Heart left ventricle (tissue), 16 donors: ENCODE measurements at regions not wholly inside any gene's neighbourhood (a gene's known extent, or its start where the extent isn't known, plus 50 kb on each side); places are given as distances from the start of the nearest gene placed in this dataset.

Experiments used
- ATAC-seq, 4 donors: fragments of 200-7000 bp; cut with Tn5 transposase; one replicate each; pipeline ENCODE4 v1.9.1; 2020 to 2022; ENCODE audit warnings: moderate library complexity in 4 of 4, mild to moderate bottlenecking in 3 of 4, moderate number of reproducible peaks in 1 of 4
- DNase-seq, 5 donors: peaks; one replicate each; pipeline ENCODE4 v3.0.0-alpha.2; 2020
- H3K27ac ChIP-seq, 12 donors: fragments of 200-600 bp; sonication (generic) in 4 of 12; one replicate each; pipeline versions ENCODE4 v1.5.0 to v1.8.0; 2016 to 2022; ENCODE audit warnings: mild to moderate bottlenecking in 2 of 12
- H3K27me3 ChIP-seq, 9 donors: fragments of 200-600 bp; sonication (generic) in 2 of 9; one replicate each; pipeline versions ENCODE4 v1.5.1 to v1.8.0; 2016 to 2022; ENCODE audit warnings: mild to moderate bottlenecking in 3 of 9
- H3K36me3 ChIP-seq, 9 donors: fragments of 200-600 bp; sonication (generic) in 2 of 9; one replicate each; pipeline versions ENCODE4 v1.5.0 to v1.8.0; 2018 to 2022; ENCODE audit warnings: mild to moderate bottlenecking in 2 of 9
- H3K4me1 ChIP-seq, 12 donors: fragments of 200-600 bp; sonication (generic) in 4 of 12; one replicate each; pipeline versions ENCODE4 v1.5.0 to v1.8.0; 2016 to 2022; ENCODE audit warnings: mild to moderate bottlenecking in 3 of 12
- H3K4me3 ChIP-seq, 12 donors: fragments of 200-600 bp; sonication (generic) in 4 of 12; one replicate each; pipeline versions ENCODE4 v1.5.0 to v1.8.0; 2017 to 2022; ENCODE audit warnings: mild to moderate bottlenecking in 9 of 12, moderate library complexity in 4 of 12
- H3K9me3 ChIP-seq, 12 donors: fragments of 200-600 bp; sonication (generic) in 4 of 12; one replicate each; pipeline versions ENCODE4 v1.5.0 to v1.8.0; 2016 to 2022; ENCODE audit warnings: mild to moderate bottlenecking in 1 of 12
- POLR2A ChIP-seq, 2 donors: fragments of 450-650 bp; IDR thresholded peaks; one replicate each; pipeline ENCODE4 v1.6.1; 2017; ENCODE audit warnings: antibody characterized with exemption in 2 of 2, mild to moderate bottlenecking in 2 of 2, moderate library complexity in 2 of 2
- WGBS, 4 donors: extraction: QIAGEN DNeasy Blood & Tissue Kit in 2 of 4; methylation state at CpG; one replicate each; pipeline versions ENCODE4 v1.1.5 to v1.1.7; 2013 to 2018; 5-methylcytosine and 5-hydroxymethylcytosine counted together
- intact Hi-C, 10 donors: fragments of 100-400 bp; cut with DNase I; formaldehyde crosslinking; loops; one replicate each; pipeline versions ENCODE4 v1.11.1 to v1.14.2; 2022
- TF ChIP-seq, protein P1 (sequence below), 12 donors: fragments of 200-600 bp; sonication (generic) in 4 of 12; IDR thresholded peaks; one replicate each; pipeline versions ENCODE4 v1.5.0 to v1.8.0; 2018 to 2022; ENCODE audit warnings: antibody characterized with exemption in 12 of 12, mild to moderate bottlenecking in 5 of 12
- donor health status: ischemic (EF 13 %, LVEDD 7.1; RV severe dilation, severe dysfunction).
- donor health status: healthy with polysubstance abuse.
- donor health status: DM: no; HTN: yes; CAD: no.
- donor health status: DM: no; HTN: no; CAD: no.
- donor health status: ischemic (EF 25% LVEDD 6.9; RV normal size, moderate dysfunction).
- donor health status: ischemic (EF 25% LVEDD 5.7; RV mildly dilated, moderate dysfunction).
- donor health status: healthy.
- donor health status: DM: yes; HTN: yes; CAD: no.
- donor health status: ischemic (EF 35%, LVEDD 5.7; RV mildly dilated, moderate dysfunction).
- donor health status: nonischemic (EF 11% LVEDD 7.7; RV severe dilation, severe dysfunction).
- donor health status: DM: yes; HTN: yes; CAD: no.
- donor health status: PGD.
- donor health status: ischemic (EF 29% LVEDD 5.4; RV normal size, mild dysfunction).
- donor health status: nonischemic (EF 23%, LVEDD 6.1; RV moderate dilation, normal function).

- H3K9me3 ChIP-seq: peaks cover 0 to 10% (median 2%) of the 10 kb centered on the region in 12 donors
- H3K4me1 ChIP-seq: peaks cover 0 to 1% (median 0%) of the 10 kb centered on the region in 12 donors
- DNase-seq: no peak
- TF ChIP-seq POLR2A (IDR thresholded peaks at IDR 0.05): no peak
- TF ChIP-seq, protein P1, sequence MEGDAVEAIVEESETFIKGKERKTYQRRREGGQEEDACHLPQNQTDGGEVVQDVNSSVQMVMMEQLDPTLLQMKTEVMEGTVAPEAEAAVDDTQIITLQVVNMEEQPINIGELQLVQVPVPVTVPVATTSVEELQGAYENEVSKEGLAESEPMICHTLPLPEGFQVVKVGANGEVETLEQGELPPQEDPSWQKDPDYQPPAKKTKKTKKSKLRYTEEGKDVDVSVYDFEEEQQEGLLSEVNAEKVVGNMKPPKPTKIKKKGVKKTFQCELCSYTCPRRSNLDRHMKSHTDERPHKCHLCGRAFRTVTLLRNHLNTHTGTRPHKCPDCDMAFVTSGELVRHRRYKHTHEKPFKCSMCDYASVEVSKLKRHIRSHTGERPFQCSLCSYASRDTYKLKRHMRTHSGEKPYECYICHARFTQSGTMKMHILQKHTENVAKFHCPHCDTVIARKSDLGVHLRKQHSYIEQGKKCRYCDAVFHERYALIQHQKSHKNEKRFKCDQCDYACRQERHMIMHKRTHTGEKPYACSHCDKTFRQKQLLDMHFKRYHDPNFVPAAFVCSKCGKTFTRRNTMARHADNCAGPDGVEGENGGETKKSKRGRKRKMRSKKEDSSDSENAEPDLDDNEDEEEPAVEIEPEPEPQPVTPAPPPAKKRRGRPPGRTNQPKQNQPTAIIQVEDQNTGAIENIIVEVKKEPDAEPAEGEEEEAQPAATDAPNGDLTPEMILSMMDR (IDR thresholded peaks at IDR 0.05): no peak
- H3K27me3 ChIP-seq: no peaks in the 10 kb centered on the region
- WGBS, 4 donors: 80 to 89% (median 85%) methylated on average over 6 to 7 of the region's 7 CpGs
- H3K27ac ChIP-seq: no peak overlapping the region
- no peak overlapping the region for H3K4me3 ChIP-seq
- ATAC-seq: no peak
- no peaks in the 10 kb centered on the region for H3K36me3 ChIP-seq
- intact Hi-C loops: no loop called here
Observed at GRCh38 chr10:124886610-124887009, 55.3 kb upstream of the ZRANB1 start.

DNA sequence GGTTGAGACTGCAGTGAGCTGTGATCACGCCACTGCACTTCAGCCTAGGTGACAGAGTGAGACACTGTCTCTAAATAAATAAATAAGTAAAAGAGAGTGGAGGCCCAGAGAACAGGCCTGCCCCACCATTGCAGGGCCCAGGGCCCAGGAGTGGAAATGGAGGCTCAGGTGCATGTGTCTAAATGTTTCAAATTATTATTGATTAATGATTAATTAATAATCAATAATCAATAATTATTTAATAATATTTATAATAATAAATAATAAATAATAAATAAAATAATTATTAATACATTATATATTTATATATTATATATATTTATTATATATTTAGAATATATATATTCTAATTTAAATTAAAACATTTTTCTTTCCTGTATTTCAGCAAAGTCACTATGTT, 53.7 kb upstream of the ZRANB1 start:
- DNase-seq (no peak), ATAC-seq (no peak)
- Histone ChIP-seq H3K9me3 (no peaks in the 10 kb centered on the region), H3K27ac (no peak overlapping the region), H3K27me3 (no peaks in the 10 kb centered on the region), H3K4me1 (peaks cover 0 to 4% (median 0%) of the 10 kb centered on the region in 12 donors), H3K36me3 (no peaks in the 10 kb centered on the region), H3K4me3 (no peak overlapping the region)
- no peak for TF ChIP-seq POLR2A (IDR thresholded peaks at IDR 0.05)
- TF ChIP-seq, protein P1 (IDR thresholded peaks at IDR 0.05): no peak
- intact Hi-C loops: no loop called here
- WGBS, 4 donors: 95 to 100% (median 96%) methylated on average over 1 of the region's 1 CpG

DNA sequence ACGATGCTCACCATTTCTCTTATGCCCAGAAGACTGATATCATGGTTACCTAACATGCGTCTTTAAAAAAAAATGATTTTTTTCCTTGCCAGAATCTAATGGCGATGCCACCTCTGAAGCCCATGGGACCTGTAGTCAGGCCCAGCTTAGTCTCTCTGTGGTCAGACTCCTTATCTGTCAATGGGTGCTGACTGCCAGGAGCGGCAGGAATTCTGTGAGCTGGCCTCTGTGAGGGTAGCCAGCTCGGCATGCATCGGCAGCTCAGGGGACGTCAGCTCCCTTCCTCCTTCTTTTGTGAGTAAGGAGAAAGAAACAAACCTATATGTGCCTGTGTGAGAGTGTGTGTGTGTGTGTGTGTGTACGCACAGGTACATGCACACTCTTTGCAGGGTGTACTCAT, 49.9 kb upstream of the ZRANB1 start:
- Histone ChIP-seq H3K4me1 (peaks cover 0 to 4% (median 0%) of the 10 kb centered on the region in 12 donors), H3K36me3 (no peaks in the 10 kb centered on the region), H3K4me3 (no peak overlapping the region), H3K27me3 (no peaks in the 10 kb centered on the region), H3K9me3 (no peaks in the 10 kb centered on the region), H3K27ac (no peak overlapping the region)
- peak; percentile 75 to 93 (median 86) for ATAC-seq
- DNase-seq: peak in 2 of 5 donors; percentile 43 to 51
- intact Hi-C loops: no loop called here
- TF ChIP-seq, protein P1 (IDR thresholded peaks at IDR 0.05): no peak
- 50 to 66% (median 56%) methylated on average over 8 of the region's 8 CpGs for WGBS, 4 donors
